ENCODE measurements at regions not wholly inside any gene's neighbourhood (a gene's known extent, or its start where the extent isn't known, plus 50 kb on each side); places are given as distances from the start of the nearest gene placed in this dataset.

- no peak overlapping the region for H3K4me3 ChIP-seq (ENCODE audit: low read length)
- H3K4me1 Mint-ChIP-seq = no peaks in the 10 kb centered on the region
- H3K9me3 Mint-ChIP-seq = no peaks in the 10 kb centered on the region
- no peak overlapping the region for H3K4me3 Mint-ChIP-seq
- no peak for TF ChIP-seq CTCF (IDR thresholded peaks at IDR 0.05)
- H3K36me3 ChIP-seq (ENCODE audit: control insufficient read depth, insufficient read depth, low read length) = peaks cover 78% of the 10 kb centered on the region
- H3K27me3 Mint-ChIP-seq (ENCODE audit: low read depth in 2 of 2) = no peaks in the 10 kb centered on the region
- no peak overlapping the region for H3K27ac Mint-ChIP-seq
- ATAC-seq (no peak), DNase-seq (no peak)
- H3K9me3 ChIP-seq (ENCODE audit: control insufficient read depth, insufficient read depth, low read length) = no peaks in the 10 kb centered on the region
- no peak overlapping the region for H3K27ac ChIP-seq (ENCODE audit: low read length)
- peaks cover 24% of the 10 kb centered on the region for H3K36me3 Mint-ChIP-seq
- H3K27me3 ChIP-seq (ENCODE audit: control insufficient read depth, insufficient read depth, low read length) = no peaks in the 10 kb centered on the region
- no peaks in the 10 kb centered on the region for H3K4me1 ChIP-seq (ENCODE audit: control insufficient read depth, insufficient read depth, low read length)
- 100% methylated on average over 1 of the region's 1 CpG for WGBS (ENCODE audit: insufficient coverage)
- intact Hi-C loops (cut with micrococcal nuclease) = no loop called here
These were observed 107.7 kb downstream of the BLTP1 start for GRCh38 chr4:122259849-122260248.

GRCh38 chr4:122276359-122276758, 102.5 kb upstream of the ADAD1 start:
- Histone ChIP-seq H3K36me3 (ENCODE audit: control insufficient read depth, insufficient read depth, low read length) (peaks cover 61% of the 10 kb centered on the region), H3K4me3 (ENCODE audit: low read length) (no peak overlapping the region), H3K4me1 (ENCODE audit: control insufficient read depth, insufficient read depth, low read length) (no peaks in the 10 kb centered on the region), H3K27ac (ENCODE audit: low read length) (no peak overlapping the region), H3K9me3 (ENCODE audit: control insufficient read depth, insufficient read depth, low read length) (no peaks in the 10 kb centered on the region), H3K27me3 (ENCODE audit: control insufficient read depth, insufficient read depth, low read length) (no peaks in the 10 kb centered on the region)
- no peaks in the 10 kb centered on the region for H3K27me3 Mint-ChIP-seq (ENCODE audit: low read depth in 2 of 2)
- intact Hi-C loops (cut with micrococcal nuclease) = no loop called here
- no peak for TF ChIP-seq CTCF (IDR thresholded peaks at IDR 0.05)
- peaks cover 21% of the 10 kb centered on the region for H3K36me3 Mint-ChIP-seq
- WGBS (ENCODE audit: insufficient coverage) = 100% methylated on average over 1 of the region's 1 CpG
- H3K4me3 Mint-ChIP-seq = no peak overlapping the region
- H3K27ac Mint-ChIP-seq = no peak overlapping the region
- no peaks in the 10 kb centered on the region for H3K9me3 Mint-ChIP-seq
- ATAC-seq = no peak
- H3K4me1 Mint-ChIP-seq = no peaks in the 10 kb centered on the region
- DNase-seq = no peak

DNA sequence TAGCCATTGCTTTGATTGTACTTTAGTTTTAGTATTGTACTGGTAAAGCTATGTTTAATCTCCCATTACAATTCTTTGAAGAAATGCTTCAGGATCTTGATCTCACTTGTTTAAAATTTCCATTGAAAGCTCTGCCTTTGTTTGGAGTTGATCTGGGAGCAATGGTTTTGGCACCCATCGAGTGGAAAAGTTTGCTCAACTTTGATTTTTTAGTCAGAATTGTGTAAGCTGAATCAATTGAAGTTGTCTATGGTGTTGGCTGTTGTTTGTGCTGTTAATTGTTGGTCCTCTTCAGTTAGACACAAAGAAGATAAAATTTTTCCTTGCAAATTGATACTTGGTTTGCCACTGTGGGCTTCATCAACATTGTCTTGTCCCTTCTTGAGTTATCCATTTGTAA, 99.8 kb upstream of the ADAD1 start:
- DNase-seq (no peak), ATAC-seq (no peak)
- H3K4me1 Mint-ChIP-seq = peaks cover 0 to 5% of the 10 kb centered on the region in 2 donors
- H3K4me3 ChIP-seq (ENCODE audit: low read length) = no peak overlapping the region
- H3K9me3 ChIP-seq (ENCODE audit: control insufficient read depth, insufficient read depth, low read length) = no peaks in the 10 kb centered on the region
- H3K9me3 Mint-ChIP-seq = no peaks in the 10 kb centered on the region
- H3K27ac Mint-ChIP-seq = no peak overlapping the region
- peaks cover 59% of the 10 kb centered on the region for H3K36me3 ChIP-seq (ENCODE audit: control insufficient read depth, insufficient read depth, low read length)
- intact Hi-C loops (cut with micrococcal nuclease) = no loop called here
- no peaks in the 10 kb centered on the region for H3K27me3 ChIP-seq (ENCODE audit: control insufficient read depth, insufficient read depth, low read length)
- no peak overlapping the region for H3K4me3 Mint-ChIP-seq
- no peaks in the 10 kb centered on the region for H3K27me3 Mint-ChIP-seq (ENCODE audit: low read depth in 2 of 2)
- H3K27ac ChIP-seq (ENCODE audit: low read length) = no peak overlapping the region
- 100% methylated on average over 1 of the region's 1 CpG for WGBS (ENCODE audit: insufficient coverage)
- no peak for TF ChIP-seq CTCF (IDR thresholded peaks at IDR 0.05)
- no peaks in the 10 kb centered on the region for H3K4me1 ChIP-seq (ENCODE audit: control insufficient read depth, insufficient read depth, low read length)
- H3K36me3 Mint-ChIP-seq = peaks cover 20% of the 10 kb centered on the region

DNA sequence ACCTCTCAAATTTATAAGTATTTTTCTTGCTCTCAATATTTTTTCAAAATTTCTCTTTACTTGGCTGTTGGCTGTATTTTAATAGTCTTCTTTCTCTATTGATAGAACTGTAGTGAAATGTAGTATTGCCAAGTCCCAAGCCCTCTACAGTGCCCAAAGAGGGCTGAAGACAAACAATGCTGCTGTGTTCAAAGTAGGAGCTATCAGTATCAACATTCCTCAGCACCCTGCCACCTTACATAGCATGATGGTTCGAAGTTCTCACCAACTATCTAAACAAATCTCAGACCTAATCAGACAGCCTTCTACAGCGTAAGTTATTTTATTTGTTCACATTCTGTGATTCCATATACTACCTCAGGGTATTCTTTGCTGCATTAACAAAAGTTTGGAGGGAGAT, 99.1 kb upstream of the ADAD1 start:
- ATAC-seq (no peak), DNase-seq (no peak)
- Mint-ChIP-seq H3K27me3 (ENCODE audit: low read depth in 2 of 2) (no peaks in the 10 kb centered on the region), H3K4me1 (peaks cover 0 to 5% of the 10 kb centered on the region in 2 donors), H3K27ac (no peak overlapping the region), H3K36me3 (peaks cover 20% of the 10 kb centered on the region), H3K9me3 (no peaks in the 10 kb centered on the region), H3K4me3 (no peak overlapping the region)
- Histone ChIP-seq H3K27ac (ENCODE audit: low read length) (no peak overlapping the region), H3K4me3 (ENCODE audit: low read length) (no peak overlapping the region), H3K4me1 (ENCODE audit: control insufficient read depth, insufficient read depth, low read length) (no peaks in the 10 kb centered on the region), H3K27me3 (ENCODE audit: control insufficient read depth, insufficient read depth, low read length) (no peaks in the 10 kb centered on the region), H3K9me3 (ENCODE audit: control insufficient read depth, insufficient read depth, low read length) (no peaks in the 10 kb centered on the region), H3K36me3 (ENCODE audit: control insufficient read depth, insufficient read depth, low read length) (peaks cover 55% of the 10 kb centered on the region)
- WGBS (ENCODE audit: insufficient coverage) = 100% methylated on average over 2 of the region's 2 CpGs
- TF ChIP-seq CTCF (IDR thresholded peaks at IDR 0.05) = no peak
- intact Hi-C loops (cut with micrococcal nuclease) = no loop called here
